ENCODE measurements at regions not wholly inside any gene's neighbourhood (a gene's known extent, or its start where the extent isn't known, plus 50 kb on each side); places are given as distances from the start of the nearest gene placed in this dataset.
"Not testable (repeated sequence)": the region's sequence is repeated elsewhere in the genome, so short reads cannot be mapped to it uniquely, and the experiment has no call there.

GRCh38 chr21:9246010-9246409, 1275.4 kb upstream of the TPTE start:
- intact Hi-C loops (cut with DNase I; ENCODE audit: low total_unique reads); H3K27me3 ChIP-seq; H3K4me3 ChIP-seq; H3K36me3 ChIP-seq; H3K27ac ChIP-seq; DNase-seq; in situ Hi-C loops (cut with MboI; ENCODE audit: low sequenced_read_pairs in 4 of 4); H3K4me1 ChIP-seq: not testable (repeated sequence)
- peaks cover 5 to 12% (median 6%) of the 10 kb centered on the region in 3 donors for H3K9me3 ChIP-seq
- ATAC-seq = peak in 1 of 2 donors; percentile 11

- DNase-seq; H3K27me3 ChIP-seq; H3K4me1 ChIP-seq; in situ Hi-C loops (cut with MboI; ENCODE audit: low sequenced_read_pairs in 4 of 4); H3K36me3 ChIP-seq; H3K27ac ChIP-seq; intact Hi-C loops (cut with DNase I; ENCODE audit: low total_unique reads); H3K4me3 ChIP-seq: not testable (repeated sequence)
- peak; percentile 75 for ATAC-seq
- H3K9me3 ChIP-seq = peaks cover 5 to 12% (median 6%) of the 10 kb centered on the region in 3 donors
These were observed 1274.7 kb upstream of the TPTE start for GRCh38 chr21:9246481-9247289.

DNA sequence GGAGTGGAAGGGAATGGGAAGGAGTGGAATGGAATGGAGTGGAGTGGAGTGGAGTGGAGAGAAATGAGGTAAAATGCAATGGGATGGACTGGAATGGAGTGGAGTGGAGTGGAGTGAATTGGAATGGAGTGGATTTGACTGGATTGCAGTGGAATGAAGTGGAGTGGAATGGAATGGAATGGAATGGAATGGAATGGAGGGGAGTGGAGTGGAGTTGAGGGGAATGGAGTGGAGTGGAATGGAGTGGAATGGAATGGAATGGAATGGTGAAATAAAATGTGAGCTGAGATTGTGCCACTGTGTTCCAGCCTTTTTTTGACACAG, 1274.1 kb upstream of the TPTE start:
- DNase-seq; H3K27ac ChIP-seq; in situ Hi-C loops (cut with MboI; ENCODE audit: low sequenced_read_pairs in 4 of 4); H3K27me3 ChIP-seq; intact Hi-C loops (cut with DNase I; ENCODE audit: low total_unique reads); H3K4me1 ChIP-seq; H3K36me3 ChIP-seq; H3K4me3 ChIP-seq: not testable (repeated sequence)
- H3K9me3 ChIP-seq = peaks cover 5 to 12% (median 6%) of the 10 kb centered on the region in 3 donors
- peak; percentile 22 to 46 for ATAC-seq

DNA sequence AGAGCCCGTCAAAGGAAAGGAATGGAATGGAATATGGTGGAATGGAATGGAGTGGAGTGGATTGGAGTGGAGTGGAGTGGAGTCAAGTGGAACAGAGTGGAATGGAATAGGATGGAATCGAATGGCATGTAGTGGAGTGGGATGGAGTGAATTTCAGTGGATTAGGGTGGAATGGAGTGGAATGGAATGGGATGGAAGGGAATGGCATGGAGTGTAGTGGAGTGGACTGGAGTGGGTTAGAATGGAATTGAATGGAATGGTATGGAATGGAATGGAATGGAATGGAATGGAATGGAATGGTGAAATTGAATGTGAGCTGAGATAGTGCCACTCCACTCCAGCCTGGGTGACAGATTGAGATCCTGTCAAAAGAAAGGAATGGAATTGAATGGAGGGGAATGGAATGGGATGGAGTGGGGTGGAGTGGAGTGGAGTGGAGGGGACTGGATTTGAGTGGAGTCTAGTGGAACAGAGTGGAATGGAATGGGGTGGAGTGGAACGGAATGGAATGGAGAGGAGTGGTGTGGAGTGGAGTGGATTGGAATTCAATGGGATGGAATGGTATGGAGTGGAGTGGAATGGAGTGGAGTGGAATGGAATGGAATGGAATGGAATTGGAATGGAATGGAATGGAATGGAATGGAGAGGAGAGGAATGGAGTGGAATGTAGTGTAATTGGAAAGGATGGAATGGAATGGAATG, 1273.6 kb upstream of the TPTE start:
- peaks cover 5 to 12% (median 6%) of the 10 kb centered on the region in 3 donors for H3K9me3 ChIP-seq
- DNase-seq; H3K36me3 ChIP-seq; H3K4me3 ChIP-seq; H3K4me1 ChIP-seq; in situ Hi-C loops (cut with MboI; ENCODE audit: low sequenced_read_pairs in 4 of 4); H3K27ac ChIP-seq; intact Hi-C loops (cut with DNase I; ENCODE audit: low total_unique reads); H3K27me3 ChIP-seq: not testable (repeated sequence)
- ATAC-seq = peak; percentile 25 to 30

All from gastrocnemius medialis (tissue), 4 donors.